ENCODE measurements at regions not wholly inside any gene's neighbourhood (a gene's known extent, or its start where the extent isn't known, plus 50 kb on each side); places are given as distances from the start of the nearest gene placed in this dataset.
A peak's percentile ranks its signal among the peaks of the same experiment; 100 is the strongest.
"Not testable (repeated sequence)": the region's sequence is repeated elsewhere in the genome, so short reads cannot be mapped to it uniquely, and the experiment has no call there.

- H3K4me3 ChIP-seq (ENCODE audit: low read length) = no peak overlapping the region
- no peak for TF ChIP-seq CTCF (conservative IDR thresholded peaks at IDR 0.05; ENCODE audit: low read depth, low read length)
- peak; percentile 73 for DNase-seq (ENCODE audit: low read depth)
Measured at GRCh38 chr3:78101384-78101783, 1061.5 kb downstream of the ROBO2 start.

- H3K4me3 ChIP-seq (ENCODE audit: low read length); DNase-seq (ENCODE audit: low read depth): not testable (repeated sequence)
Measured at GRCh38 chr3:78108269-78108961, 1068.5 kb downstream of the ROBO2 start.

- no peak overlapping the region for H3K4me3 ChIP-seq (ENCODE audit: low read length)
- DNase-seq (ENCODE audit: low read depth) = no peak
- TF ChIP-seq CTCF (conservative IDR thresholded peaks at IDR 0.05; ENCODE audit: low read depth, low read length) = no peak
Measured at GRCh38 chr3:78112291-78113010, 1072.6 kb downstream of the ROBO2 start.

GRCh38 chr3:78115983-78116382 lies 1076.1 kb downstream of the ROBO2 start:
- no peak overlapping the region for H3K4me3 ChIP-seq (ENCODE audit: low read length)
- TF ChIP-seq CTCF (conservative IDR thresholded peaks at IDR 0.05; ENCODE audit: low read depth, low read length) = no peak
- no peak for DNase-seq (ENCODE audit: low read depth)

GRCh38 chr3:78116874-78117273 lies 1077.0 kb downstream of the ROBO2 start:
- no peak overlapping the region for H3K4me3 ChIP-seq (ENCODE audit: low read length)
- no peak for DNase-seq (ENCODE audit: low read depth)
- no peak for TF ChIP-seq CTCF (conservative IDR thresholded peaks at IDR 0.05; ENCODE audit: low read depth, low read length)

GRCh38 chr3:78123058-78123457 lies 1083.2 kb downstream of the ROBO2 start:
- TF ChIP-seq CTCF (conservative IDR thresholded peaks at IDR 0.05; ENCODE audit: low read depth, low read length) = no peak
- DNase-seq (ENCODE audit: low read depth) = no peak
- no peak overlapping the region for H3K4me3 ChIP-seq (ENCODE audit: low read length)

- DNase-seq (ENCODE audit: low read depth) = no peak
- TF ChIP-seq CTCF (conservative IDR thresholded peaks at IDR 0.05; ENCODE audit: low read depth, low read length) = no peak
- H3K4me3 ChIP-seq (ENCODE audit: low read length) = no peak overlapping the region
Measured at GRCh38 chr3:78129707-78130106, 1089.8 kb downstream of the ROBO2 start.

Measured in retinal pigment epithelial cell (primary cell).